AG08395 (cell line): ENCODE measurements at regions not wholly inside any gene's neighbourhood (a gene's known extent, or its start where the extent isn't known, plus 50 kb on each side); places are given as distances from the start of the nearest gene placed in this dataset.
A peak's percentile ranks its signal among the peaks of the same experiment; 100 is the strongest.

ENCODE experiments used
- DNase-seq: peaks from one replicate; pipeline ENCODE4 v3.0.0; 2012; ENCODE audit warnings: mixed read lengths, low spot score

DNA sequence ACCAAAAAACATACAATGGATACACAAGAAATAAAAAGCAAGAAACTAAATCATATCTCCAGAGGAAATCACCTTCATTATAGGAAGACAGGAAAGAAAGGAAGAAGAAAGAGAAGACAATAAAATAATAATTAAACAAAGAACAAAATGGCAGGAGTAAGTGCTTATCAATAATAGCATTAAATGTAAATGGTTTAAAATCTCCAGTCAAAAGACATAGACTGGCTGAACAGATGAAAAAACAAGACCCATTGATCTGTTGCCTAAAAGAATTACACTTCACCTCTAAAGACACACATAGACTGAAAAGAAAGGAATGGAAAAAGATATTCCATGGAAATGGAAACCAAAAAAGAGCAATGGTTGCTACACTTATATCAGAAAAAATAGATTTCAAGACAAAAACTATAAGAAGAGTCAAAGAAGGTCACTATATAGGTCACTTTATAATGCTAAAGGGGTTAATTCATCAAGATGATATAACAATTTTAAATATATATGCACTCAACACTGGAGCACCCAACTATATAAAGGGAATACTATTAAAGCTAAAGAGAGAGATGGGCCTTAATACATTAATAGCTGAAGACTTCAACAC, 118.4 kb upstream of the SESN3 start:
- DNase-seq, result no peak

DNA sequence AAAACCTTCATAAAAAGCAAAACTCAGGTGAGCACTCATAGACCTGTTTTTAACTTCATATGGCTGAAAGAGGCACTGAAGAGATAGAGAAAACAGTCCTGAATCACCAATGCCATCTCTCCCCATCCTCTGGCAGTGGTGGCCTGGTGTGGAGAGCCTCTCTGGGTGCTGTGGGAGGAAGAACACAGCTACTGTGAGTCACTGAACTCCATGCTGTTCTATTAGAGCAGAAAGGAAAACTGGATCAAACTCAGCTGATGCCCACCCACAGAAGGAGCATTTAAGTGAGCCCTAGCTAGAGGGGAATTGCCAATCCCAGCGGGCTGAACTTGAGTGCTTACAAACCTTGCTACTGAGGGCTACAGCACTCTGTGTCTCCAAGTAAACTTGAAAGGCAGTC, 115.3 kb upstream of the SESN3 start:
- DNase-seq, result no peak

DNA sequence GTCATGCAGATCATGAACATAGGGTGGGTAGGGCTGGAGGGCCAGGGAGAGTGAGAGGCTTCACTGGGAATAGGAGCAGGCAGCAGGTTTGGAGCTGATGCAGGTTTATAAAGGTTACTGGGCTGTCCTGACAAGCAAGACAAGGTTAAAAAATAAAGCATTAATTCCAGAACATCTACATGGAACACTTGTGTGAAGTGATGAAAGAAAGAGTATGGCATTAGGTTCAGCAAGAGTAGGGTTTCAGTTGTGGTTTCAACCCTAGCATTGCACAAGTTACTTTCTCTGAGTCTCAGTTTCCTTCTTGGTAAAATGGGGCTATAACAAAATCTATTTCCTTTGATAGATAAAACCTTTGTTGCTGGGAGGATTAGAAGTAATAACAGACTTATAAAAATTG, 114.6 kb upstream of the SESN3 start:
- no peak for DNase-seq

DNA sequence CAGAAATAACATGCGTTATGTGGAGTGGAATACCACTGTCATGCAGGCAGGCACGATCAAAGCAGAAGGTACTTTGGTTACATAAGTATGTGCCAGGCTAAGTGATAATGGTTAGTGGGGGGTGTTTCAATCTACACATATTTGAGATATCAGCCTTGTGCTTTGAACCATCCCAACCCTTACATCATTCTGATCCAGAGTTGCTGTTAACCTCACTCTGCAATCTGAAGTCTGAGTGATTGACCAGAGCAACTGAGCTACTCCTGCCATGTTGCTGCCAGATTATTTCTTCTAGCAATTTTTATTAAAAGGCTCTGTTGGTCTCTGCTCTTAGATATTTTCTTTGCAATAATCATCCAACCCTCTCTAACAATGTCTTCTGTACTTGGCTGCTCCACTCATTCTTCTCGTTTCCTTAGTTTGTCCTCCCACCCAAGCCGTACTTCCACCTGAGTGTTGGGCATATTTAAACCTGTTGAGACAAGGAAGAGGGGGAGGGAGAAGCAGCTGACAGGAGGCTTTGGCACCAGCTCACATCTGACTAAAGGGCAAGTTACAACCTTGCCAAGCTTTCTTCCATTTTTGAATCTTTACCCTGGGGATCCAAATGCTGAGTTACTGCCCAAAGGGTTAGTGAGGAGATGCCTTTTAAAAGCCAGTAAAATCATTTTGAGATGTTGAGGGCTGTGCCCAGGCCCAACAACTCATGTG, 114.1 kb upstream of the SESN3 start:
- no peak for DNase-seq

DNA sequence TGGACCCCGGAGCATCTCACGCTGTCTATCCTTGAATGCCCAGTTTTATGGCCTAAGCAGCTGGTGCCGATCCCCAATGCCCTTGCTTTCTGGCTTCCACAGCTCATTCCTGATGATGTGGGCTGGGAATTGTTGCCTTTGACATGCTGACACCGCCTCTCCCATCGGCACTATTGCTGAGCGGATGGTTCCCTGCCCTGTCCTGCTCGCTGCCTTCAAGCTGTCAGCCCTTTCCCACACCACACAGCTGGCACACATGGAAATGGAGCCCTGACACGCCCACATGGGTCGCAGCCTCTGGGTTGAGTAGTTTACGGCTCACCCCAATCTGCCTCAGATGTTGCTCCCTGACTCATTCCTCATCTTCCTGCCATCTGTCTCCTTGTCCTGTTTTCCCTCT, 110.2 kb upstream of the SESN3 start:
- peak; percentile 45 for DNase-seq

DNA sequence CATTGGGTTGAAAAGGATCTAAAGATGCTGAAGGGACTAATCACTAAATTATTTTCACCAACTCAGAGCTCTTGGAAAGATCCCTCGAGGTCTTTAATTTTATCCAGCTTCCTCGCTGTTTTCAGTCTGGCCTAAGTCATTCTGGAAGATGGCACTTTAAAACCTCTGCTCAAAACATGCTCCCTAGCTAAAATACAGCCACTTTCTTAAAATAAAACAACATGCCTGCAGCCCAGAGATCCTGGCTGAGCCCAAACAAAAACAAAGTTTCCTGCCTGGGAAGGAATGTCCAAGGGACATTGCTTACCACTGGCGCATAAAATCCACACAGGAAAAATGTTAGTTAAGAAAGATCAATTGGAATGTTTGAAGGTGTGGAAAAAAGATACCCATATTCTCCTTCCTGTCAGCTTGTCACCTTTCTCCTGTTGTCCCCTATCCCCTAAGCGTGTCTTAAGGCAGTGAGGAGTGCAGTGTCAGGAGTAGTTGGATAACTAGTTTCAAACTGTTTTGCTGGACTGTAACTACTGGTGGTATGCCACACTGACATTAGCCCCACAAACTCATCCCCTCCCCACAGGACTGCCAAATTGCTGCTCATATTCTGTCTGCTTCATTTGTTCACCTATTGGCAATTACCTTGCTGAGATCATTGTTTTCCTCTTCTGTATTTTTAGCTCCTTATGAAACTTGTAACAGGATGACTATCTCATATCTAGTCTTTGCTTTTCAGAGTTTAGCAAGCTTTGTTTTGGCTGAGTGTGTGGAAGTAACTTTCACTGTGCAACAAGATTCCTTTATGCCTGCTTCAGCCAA, 108.3 kb upstream of the SESN3 start:
- DNase-seq, result peak; percentile 14

DNA sequence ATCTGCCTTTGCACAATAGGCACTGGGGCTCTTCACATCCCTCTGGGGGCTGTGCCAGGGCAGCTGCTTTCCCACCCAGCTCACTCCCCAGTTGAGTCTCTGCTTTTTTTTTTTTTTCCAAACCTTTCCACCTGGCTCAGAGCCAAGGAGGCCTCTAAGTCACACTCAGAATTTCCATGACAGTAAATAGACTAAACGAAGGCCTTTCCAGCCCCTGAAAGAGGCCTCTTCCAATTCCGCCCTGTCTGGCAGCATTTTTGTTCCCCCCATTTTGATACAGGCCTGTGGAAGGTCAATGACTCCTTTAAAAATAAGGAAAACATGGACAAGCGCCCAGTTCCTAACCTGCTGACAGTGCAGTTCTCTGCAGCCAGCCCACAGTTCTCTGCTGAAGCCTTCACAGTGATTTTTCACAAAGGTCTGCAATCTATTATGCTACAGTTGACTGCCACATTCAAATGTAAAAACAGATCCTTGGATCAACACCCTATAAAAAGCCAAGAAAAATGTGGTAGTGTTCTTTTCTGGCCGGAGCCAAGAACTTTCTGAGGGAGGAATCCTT, 107.5 kb upstream of the SESN3 start:
- DNase-seq, result peak; percentile 33

DNA sequence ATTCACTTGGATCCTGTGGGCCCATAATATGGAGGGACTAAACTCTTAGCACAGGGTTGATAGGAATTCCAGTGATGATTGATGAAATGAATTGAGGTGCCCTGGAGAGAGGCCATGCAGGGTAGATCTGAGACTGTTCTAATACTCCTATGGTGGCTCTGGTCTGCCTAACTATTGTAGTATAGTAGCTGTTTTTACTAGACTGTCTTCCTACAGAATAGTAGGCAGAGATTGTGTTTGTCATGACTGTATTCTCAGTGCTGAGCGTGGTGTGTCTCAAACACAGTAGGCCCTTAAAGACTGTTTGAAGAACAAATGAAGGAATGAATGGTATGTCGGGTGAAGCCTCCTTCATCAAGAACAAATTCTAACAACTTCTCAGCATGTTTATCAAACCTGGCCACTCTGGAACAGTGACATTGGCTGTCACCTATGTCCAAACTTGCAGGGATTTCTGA, 107.0 kb upstream of the SESN3 start:
- DNase-seq, result no peak

DNA sequence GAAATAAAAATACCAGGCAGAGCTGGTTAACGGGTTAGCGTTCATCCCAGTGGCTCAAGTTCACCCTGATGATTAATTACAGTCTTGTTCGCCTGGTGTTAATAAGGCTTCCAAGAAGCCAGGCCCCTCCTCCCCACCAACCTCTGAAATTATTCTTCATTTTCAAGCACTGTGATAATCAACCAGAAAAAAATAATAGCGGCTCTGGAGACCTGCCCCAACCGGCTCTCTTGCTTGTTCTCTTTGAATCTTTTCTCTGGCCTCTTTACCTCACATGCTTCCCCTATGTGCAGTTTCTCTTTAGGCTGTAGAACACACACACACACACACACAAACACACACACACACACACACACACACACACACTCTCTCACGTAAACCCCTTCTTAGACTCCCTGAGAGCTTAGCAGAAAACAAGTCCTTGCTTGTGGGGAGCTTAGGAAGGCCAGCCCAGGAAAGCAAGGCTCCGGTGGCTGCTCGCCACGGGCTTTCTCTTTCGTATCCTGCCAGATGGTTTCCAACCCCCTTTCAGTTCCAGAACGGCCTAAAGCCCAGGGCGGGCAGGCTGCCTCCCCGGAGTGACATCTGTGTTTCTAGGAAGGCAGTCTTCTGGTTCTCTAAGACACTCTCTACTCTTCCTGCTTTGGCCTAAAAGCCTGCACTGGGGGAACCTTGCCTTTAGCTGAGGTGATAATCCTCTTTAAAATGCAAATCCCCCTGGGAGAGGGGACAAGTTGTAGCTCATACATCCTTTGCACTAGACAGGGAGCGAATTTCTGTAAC, 106.4 kb upstream of the SESN3 start:
- DNase-seq, result peak; percentile 45

DNA sequence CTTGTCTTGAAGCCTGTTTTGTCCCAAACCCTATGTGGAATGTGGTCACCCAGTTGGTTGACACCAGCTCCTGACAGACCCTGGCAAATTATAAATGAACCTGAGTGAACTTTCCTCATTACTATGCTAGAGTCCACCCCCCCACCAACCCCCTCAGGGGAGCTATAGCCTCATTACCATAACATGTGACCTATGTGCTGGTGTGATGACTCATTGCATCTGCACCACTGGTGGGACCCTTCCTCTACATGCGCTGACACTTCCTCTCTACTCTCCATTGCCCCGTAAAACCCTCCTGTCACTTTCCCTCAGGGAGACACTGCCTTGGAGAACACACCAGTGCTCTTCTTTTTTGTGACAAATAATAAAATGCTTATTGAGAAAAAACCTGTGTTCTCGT, 105.0 kb upstream of the SESN3 start:
- no peak for DNase-seq

DNA sequence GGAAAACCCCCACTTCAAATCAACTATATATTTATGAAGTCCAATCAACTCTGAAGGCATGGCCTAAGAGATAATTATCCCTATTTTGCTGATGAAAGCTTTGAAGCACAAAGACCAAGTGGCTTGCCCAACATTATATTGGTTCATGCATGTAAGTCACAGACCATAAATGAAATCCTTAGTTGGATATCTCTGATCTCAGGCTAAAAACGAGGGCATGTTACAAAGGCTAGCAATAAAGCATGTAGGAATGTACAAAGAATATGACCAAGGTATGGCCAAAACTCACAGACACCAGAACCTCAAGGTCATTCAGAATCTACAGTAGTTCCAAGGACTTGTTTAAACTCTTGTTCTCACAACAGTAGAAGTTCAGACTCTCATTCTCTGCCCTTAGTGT, 100.2 kb upstream of the SESN3 start:
- no peak for DNase-seq

DNA sequence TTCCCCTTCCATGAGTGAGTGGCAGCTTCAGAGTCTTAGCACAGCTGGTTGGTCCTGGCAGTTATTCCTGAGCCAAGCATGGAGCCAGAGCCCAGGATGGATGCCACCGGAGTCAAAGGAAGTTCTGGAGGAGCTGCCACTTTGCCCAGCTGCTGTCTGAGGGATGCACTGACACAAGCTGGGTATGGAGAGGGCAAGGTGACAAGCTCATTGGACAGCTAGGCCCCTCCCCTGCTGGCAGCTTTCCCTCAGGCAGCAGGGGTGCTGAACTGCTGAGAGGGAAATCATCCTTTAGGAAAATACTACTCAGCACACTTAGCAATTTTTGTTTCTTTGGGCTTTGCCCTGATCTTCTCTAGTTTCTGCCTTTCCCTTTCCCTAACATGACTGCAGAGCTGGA, 99.3 kb upstream of the SESN3 start:
- DNase-seq, result no peak

DNA sequence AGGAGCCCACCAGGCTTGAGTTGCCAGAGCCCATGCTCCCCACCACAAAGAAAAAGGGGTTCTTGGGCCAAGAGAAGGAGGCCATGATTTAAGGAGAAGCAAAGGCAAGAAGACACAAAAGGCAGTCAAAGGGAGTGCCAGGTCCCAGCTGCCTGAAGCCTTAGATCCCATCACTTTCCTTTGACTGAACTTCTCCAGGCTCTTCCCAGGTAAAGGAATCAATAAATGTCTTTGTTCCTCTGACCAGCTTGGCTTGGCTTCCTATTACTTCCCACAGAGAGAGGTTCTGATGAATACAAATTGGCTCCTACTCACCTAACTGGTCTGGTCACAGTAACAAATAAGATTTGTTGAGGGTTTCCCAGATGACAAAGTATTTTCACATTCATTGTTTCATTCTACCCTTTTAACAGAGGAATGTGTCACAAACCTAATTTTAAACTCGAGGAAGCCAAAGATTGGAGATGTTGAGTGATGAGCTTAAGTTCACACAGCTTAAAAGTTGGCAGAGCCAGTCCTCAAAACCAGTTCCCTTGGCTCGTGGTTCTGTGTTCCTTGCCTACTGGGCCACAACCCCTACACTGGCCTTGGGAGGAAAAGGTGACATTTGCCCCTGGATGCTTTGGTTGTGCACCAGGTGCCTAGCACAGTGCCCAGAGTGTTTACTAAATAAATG, 96.4 kb upstream of the SESN3 start:
- no peak for DNase-seq

DNA sequence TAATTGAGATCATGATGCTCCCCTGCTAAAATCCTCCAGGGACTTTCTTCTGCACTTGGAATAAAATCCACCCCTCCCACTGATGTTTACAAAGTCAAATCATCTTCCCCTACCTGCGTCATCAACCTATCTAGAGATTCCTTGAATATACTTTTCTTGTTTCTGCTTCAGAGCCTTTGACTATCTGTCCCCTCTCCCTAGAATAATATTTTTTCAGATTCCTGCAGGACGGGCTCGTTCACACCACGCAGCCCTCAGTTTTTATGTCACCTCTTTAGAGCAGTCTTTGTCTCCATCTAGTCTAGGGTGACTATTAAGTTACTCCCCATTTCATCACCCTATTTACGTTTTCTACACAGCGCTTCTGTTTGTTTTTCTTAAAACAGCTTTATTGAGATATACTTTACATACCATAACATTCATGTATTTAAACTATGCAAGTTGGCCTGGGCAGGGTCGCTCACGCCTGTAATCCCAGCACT, 94.8 kb upstream of the SESN3 start:
- no peak for DNase-seq

DNA sequence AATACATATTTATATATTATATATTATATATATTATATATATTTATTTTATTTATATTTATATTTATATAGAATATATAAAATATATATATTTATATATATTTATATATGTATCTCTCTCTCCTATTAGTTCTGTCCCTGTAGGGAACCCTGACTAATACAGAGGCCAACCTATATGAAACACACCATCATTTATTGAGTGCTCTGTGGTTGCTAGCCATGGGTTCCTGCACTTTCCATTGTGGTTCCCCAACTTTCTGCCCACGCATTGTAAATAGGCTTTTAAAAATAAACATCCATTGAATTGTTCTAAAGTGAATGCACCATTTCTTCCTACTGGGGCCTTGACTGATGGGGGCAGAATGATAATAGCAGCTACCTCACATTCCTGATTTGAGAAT, 93.8 kb upstream of the SESN3 start:
- no peak for DNase-seq

DNA sequence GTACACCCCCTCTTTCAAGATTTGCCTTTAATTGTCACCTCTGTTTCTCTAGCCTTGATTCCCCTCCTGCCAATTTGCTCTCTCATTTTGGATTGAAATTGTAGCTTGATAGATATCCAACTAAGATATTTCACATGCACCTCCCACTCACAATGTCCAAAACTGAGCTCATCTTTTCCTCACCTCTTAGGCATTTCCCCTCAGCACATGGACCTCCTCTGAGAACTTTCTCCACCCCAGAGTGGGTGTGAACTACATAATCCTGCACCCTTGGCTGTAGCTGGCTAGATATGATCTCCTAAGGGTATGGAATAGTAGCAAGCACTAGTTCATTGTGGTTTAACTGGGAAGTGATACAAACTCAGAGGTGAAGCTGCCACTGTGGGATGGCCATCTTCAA, 91.5 kb upstream of the SESN3 start:
- DNase-seq, result peak; percentile 73

DNA sequence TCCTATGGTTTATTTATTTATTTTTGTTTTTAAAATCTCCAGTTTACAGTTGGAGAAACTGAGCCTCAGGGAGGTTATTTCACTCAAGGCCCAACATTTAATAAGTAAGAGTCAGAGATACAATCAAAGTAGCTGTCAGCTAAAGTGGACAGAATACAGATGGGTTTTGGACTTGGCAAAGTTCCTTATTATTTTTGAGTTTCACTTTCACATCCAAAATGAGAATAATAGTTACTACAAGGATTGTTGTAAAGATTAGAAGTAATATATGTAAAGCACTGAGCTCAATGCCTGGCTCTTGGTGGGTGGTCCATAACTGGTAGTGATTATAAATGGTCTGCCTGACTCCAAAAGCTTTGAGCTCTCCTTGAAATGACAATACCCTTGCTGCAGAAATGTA, 87.5 kb upstream of the SESN3 start:
- DNase-seq, result no peak

DNA sequence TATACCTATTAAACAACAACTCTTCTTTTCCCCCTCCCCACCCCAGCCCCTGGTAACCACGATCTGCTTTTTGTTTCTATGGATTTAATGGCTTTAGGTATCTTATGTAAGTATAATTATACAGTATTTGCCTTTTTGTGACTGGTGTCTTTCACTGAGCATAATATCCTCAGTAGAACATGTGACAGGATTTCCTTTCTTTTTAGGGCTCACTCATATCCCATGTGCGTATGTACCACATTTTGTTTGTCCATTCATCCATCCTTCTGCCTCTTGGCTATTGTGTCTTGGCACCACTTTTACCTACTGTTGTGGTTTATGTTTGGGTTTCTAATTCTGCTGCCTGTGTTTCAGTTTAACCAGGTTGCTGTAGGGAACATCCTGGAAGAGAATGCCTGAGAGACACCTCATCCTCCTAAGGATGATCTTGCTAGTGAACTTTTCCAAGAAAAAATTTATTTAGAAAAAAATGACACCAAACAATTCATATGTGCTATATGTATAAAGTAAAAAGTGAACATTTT, 77.6 kb upstream of the SESN3 start:
- no peak for DNase-seq

DNA sequence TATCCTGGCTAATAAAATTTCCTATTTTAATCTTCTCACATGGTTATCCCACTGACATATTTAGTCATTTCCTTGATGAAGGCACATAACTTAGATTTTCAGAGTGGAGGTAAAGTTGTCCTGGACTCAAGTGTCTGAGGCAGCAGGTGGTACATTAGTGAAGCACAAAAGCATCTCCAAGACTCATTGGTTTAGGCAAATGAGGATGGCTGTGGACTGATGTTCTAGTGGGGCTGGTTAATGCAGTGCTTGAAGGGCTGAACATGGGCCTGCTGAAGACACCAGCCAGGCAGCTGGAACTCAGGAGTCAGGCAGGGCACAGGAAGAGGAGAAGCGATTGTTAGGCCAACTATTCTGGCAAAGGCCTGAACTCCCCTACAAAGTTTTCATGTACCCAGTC, 76.3 kb upstream of the SESN3 start:
- no peak for DNase-seq

DNA sequence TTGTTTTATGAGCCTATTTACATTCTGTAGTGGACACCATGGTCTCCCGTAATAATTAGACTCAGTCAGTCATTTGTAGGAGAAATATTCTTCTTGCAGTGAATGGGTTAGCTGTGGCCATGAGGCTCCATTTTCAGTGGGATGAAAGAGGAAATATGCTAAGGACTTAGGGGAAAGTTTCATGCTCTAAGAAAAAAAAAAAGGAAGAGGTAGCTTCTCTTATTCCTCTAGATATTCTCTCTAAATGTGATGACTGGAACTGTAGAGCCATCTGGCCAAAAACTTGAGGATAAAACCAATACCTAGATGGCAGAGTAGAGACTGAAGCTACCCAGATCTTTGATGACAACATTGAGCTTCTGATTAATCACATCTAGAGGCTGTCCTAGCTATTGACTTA, 75.8 kb upstream of the SESN3 start:
- no peak for DNase-seq

DNA sequence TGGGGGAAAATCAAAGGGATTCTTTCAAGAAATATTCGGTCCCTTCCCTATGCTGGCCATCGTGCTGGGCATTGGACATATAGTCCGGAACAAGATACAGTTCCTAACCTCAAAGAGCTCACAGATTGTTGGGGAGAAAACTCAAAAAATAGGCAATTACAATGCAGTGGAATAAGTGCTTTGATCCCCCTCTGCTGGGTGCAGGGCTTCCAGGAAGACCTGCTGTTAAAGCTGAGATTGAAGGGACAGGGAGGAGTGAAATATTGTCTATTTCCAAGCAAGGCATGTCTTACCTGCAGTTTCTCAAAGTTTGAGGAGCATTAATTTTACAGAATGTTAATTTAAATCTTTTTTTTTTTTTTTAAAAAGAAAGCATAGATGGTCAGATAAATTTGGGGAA, 75.1 kb upstream of the SESN3 start:
- no peak for DNase-seq
